ENCODE measurements at regions not wholly inside any gene's neighbourhood (a gene's known extent, or its start where the extent isn't known, plus 50 kb on each side); places are given as distances from the start of the nearest gene placed in this dataset.

DNA sequence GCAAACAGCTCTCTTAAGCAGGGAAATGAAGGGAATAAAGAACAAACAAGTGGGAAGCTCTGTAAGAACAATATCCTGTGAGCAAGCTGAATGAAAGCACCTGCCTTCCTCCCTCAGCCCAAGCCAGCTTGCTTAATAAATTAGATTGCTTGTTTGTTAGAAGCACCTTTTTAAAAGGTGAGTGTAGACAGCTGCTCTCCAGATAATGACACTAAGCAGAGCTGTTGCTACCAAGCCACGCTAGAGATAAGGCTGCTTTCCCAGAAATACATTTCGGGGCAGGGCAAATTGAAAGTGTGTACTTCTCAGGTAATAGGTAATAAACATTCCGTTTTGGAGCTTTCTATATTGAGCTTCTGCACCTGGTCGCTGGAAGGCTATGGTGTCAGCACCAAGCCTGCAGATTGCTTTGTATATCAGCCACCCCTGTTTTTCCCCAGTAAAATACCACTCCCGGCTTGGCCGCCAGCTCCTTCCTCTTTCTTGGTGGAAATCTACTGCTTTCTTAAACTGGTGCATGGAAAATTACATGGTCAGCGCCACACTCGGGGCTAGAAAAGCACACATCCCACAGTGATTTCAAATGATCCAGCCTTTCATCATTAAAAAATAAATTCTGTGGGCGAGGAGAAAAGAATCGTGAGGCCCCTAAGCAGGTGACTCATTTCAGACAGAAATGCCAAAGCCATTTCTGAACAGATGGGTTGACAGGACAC, 151.3 kb downstream of the ETS2 start:
- no peak for TF ChIP-seq CTCF (conservative IDR thresholded peaks at IDR 0.05)
- TF ChIP-seq EZH2 (IDR thresholded peaks at IDR 0.05; ENCODE audit: low read depth) = no peak

All from PC-9 (cell line).